ENCODE measurements at regions not wholly inside any gene's neighbourhood (a gene's known extent, or its start where the extent isn't known, plus 50 kb on each side); places are given as distances from the start of the nearest gene placed in this dataset.

DNA sequence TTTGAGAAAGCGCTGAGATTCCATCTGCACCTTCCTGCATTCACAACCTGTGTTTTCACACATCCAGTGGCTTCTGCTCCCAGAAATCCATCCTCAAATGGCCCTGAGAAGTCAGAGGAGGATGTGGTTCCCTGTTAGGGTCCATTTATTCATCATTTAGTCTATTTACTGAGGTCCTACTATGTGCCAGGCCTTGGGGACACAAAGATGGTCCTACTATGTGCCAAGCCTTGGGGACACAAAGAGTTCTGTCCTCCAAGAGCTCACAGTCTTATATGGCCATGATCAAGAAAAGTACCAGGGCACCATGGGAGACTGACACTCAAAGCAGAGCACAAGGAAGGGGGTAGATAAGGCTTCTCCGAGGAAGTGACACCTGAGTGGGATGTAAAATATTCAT is 147.1 kb upstream of the ATP1B1 start:
- peaks cover 5% of the 10 kb centered on the region for H3K9me3 Mint-ChIP-seq
- no peaks in the 10 kb centered on the region for H3K27me3 Mint-ChIP-seq (ENCODE audit: low read depth)
- peaks cover 15% of the 10 kb centered on the region for H3K4me1 Mint-ChIP-seq
- DNase-seq (ENCODE audit: low spot score) = no peak
- TF ChIP-seq ZNF263 (CRISPR knock-in tag; IDR thresholded peaks at IDR 0.05; ENCODE audit: low read depth) (no peak), USF2 (CRISPR knock-in tag; IDR thresholded peaks at IDR 0.05) (no peak), ZNF416 (CRISPR knock-in tag; IDR thresholded peaks at IDR 0.05) (no peak), SMAD4 (CRISPR knock-in tag; IDR thresholded peaks at IDR 0.05) (no peak), TP53 (CRISPR knock-in tag; IDR thresholded peaks at IDR 0.05) (no peak), GABPB1 (CRISPR knock-in tag; IDR thresholded peaks at IDR 0.05) (no peak), TEAD4 (CRISPR knock-in tag; IDR thresholded peaks at IDR 0.05) (no peak), FOXP1 (CRISPR knock-in tag; IDR thresholded peaks at IDR 0.05; ENCODE audit: borderline replicate concordance) (no peak)
- TF ChIP-seq, protein P1, sequence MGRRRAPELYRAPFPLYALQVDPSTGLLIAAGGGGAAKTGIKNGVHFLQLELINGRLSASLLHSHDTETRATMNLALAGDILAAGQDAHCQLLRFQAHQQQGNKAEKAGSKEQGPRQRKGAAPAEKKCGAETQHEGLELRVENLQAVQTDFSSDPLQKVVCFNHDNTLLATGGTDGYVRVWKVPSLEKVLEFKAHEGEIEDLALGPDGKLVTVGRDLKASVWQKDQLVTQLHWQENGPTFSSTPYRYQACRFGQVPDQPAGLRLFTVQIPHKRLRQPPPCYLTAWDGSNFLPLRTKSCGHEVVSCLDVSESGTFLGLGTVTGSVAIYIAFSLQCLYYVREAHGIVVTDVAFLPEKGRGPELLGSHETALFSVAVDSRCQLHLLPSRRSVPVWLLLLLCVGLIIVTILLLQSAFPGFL (CRISPR knock-in tag; IDR thresholded peaks at IDR 0.05; ENCODE audit: borderline replicate concordance) = no peak
- TF ChIP-seq, protein P2, sequence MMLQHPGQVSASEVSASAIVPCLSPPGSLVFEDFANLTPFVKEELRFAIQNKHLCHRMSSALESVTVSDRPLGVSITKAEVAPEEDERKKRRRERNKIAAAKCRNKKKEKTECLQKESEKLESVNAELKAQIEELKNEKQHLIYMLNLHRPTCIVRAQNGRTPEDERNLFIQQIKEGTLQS (CRISPR knock-in tag; conservative IDR thresholded peaks at IDR 0.05) = no peak
- TF ChIP-seq, protein P3, sequence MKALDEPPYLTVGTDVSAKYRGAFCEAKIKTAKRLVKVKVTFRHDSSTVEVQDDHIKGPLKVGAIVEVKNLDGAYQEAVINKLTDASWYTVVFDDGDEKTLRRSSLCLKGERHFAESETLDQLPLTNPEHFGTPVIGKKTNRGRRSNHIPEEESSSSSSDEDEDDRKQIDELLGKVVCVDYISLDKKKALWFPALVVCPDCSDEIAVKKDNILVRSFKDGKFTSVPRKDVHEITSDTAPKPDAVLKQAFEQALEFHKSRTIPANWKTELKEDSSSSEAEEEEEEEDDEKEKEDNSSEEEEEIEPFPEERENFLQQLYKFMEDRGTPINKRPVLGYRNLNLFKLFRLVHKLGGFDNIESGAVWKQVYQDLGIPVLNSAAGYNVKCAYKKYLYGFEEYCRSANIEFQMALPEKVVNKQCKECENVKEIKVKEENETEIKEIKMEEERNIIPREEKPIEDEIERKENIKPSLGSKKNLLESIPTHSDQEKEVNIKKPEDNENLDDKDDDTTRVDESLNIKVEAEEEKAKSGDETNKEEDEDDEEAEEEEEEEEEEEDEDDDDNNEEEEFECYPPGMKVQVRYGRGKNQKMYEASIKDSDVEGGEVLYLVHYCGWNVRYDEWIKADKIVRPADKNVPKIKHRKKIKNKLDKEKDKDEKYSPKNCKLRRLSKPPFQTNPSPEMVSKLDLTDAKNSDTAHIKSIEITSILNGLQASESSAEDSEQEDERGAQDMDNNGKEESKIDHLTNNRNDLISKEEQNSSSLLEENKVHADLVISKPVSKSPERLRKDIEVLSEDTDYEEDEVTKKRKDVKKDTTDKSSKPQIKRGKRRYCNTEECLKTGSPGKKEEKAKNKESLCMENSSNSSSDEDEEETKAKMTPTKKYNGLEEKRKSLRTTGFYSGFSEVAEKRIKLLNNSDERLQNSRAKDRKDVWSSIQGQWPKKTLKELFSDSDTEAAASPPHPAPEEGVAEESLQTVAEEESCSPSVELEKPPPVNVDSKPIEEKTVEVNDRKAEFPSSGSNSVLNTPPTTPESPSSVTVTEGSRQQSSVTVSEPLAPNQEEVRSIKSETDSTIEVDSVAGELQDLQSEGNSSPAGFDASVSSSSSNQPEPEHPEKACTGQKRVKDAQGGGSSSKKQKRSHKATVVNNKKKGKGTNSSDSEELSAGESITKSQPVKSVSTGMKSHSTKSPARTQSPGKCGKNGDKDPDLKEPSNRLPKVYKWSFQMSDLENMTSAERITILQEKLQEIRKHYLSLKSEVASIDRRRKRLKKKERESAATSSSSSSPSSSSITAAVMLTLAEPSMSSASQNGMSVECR (CRISPR knock-in tag; IDR thresholded peaks at IDR 0.05; ENCODE audit: borderline replicate concordance) = no peak
- TF ChIP-seq, protein P4, sequence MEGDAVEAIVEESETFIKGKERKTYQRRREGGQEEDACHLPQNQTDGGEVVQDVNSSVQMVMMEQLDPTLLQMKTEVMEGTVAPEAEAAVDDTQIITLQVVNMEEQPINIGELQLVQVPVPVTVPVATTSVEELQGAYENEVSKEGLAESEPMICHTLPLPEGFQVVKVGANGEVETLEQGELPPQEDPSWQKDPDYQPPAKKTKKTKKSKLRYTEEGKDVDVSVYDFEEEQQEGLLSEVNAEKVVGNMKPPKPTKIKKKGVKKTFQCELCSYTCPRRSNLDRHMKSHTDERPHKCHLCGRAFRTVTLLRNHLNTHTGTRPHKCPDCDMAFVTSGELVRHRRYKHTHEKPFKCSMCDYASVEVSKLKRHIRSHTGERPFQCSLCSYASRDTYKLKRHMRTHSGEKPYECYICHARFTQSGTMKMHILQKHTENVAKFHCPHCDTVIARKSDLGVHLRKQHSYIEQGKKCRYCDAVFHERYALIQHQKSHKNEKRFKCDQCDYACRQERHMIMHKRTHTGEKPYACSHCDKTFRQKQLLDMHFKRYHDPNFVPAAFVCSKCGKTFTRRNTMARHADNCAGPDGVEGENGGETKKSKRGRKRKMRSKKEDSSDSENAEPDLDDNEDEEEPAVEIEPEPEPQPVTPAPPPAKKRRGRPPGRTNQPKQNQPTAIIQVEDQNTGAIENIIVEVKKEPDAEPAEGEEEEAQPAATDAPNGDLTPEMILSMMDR (IDR thresholded peaks at IDR 0.05) = no peak
- TF ChIP-seq, protein P5, sequence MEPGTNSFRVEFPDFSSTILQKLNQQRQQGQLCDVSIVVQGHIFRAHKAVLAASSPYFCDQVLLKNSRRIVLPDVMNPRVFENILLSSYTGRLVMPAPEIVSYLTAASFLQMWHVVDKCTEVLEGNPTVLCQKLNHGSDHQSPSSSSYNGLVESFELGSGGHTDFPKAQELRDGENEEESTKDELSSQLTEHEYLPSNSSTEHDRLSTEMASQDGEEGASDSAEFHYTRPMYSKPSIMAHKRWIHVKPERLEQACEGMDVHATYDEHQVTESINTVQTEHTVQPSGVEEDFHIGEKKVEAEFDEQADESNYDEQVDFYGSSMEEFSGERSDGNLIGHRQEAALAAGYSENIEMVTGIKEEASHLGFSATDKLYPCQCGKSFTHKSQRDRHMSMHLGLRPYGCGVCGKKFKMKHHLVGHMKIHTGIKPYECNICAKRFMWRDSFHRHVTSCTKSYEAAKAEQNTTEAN (CRISPR knock-in tag; IDR thresholded peaks at IDR 0.05) = no peak
- no peak overlapping the region for H3K27ac Mint-ChIP-seq
- H3K4me3 Mint-ChIP-seq = no peak overlapping the region
- POLR2A ChIA-PET = no interaction called here
- no peaks in the 10 kb centered on the region for H3K36me3 Mint-ChIP-seq
- no peak for ATAC-seq
- CTCF ChIA-PET = no interaction called here

DNA sequence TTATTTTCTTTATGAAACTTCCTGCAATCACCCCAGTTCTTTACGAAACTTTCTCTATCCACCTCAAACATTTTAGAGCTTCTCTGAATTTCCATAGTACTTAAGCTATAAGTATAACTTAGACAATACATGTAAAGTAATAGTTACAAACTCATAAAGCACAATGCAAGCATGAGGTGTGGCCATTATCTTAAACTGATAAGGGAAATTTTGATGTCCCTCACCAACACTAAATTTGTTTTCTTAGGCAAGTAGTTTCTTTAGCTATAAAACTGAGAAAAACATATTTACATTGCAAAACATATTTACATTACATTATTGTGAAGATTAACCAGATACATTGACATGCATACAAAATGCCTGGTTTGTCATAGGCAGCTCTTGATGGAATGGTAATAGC is 146.4 kb upstream of the ATP1B1 start:
- Mint-ChIP-seq H3K9me3 (peaks cover 5% of the 10 kb centered on the region), H3K27me3 (ENCODE audit: low read depth) (no peaks in the 10 kb centered on the region), H3K36me3 (no peaks in the 10 kb centered on the region), H3K4me1 (peaks cover 15% of the 10 kb centered on the region), H3K4me3 (no peak overlapping the region), H3K27ac (no peak overlapping the region)
- TF ChIP-seq ZNF232 (CRISPR knock-in tag; IDR thresholded peaks at IDR 0.05) = no peak
- TF ChIP-seq ELF4 (CRISPR knock-in tag; IDR thresholded peaks at IDR 0.05; ENCODE audit: low read depth) = no peak
- no peak for TF ChIP-seq GRHL2 (CRISPR knock-in tag; IDR thresholded peaks at IDR 0.05; ENCODE audit: insufficient replicate concordance, severe bottlenecking)
- TF ChIP-seq ZNF317 (CRISPR knock-in tag; IDR thresholded peaks at IDR 0.05; ENCODE audit: borderline replicate concordance, low read depth) = no peak
- TF ChIP-seq, protein P6, sequence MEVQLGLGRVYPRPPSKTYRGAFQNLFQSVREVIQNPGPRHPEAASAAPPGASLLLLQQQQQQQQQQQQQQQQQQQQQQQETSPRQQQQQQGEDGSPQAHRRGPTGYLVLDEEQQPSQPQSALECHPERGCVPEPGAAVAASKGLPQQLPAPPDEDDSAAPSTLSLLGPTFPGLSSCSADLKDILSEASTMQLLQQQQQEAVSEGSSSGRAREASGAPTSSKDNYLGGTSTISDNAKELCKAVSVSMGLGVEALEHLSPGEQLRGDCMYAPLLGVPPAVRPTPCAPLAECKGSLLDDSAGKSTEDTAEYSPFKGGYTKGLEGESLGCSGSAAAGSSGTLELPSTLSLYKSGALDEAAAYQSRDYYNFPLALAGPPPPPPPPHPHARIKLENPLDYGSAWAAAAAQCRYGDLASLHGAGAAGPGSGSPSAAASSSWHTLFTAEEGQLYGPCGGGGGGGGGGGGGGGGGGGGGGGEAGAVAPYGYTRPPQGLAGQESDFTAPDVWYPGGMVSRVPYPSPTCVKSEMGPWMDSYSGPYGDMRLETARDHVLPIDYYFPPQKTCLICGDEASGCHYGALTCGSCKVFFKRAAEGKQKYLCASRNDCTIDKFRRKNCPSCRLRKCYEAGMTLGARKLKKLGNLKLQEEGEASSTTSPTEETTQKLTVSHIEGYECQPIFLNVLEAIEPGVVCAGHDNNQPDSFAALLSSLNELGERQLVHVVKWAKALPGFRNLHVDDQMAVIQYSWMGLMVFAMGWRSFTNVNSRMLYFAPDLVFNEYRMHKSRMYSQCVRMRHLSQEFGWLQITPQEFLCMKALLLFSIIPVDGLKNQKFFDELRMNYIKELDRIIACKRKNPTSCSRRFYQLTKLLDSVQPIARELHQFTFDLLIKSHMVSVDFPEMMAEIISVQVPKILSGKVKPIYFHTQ (CRISPR knock-in tag; IDR thresholded peaks at IDR 0.05) = no peak
- no peak for TF ChIP-seq SOX15 (CRISPR knock-in tag; IDR thresholded peaks at IDR 0.05)
- no peak for TF ChIP-seq ZNF671 (CRISPR knock-in tag; IDR thresholded peaks at IDR 0.05)
- DNase-seq (ENCODE audit: low spot score) = no peak
- ChIA-PET CTCF (no interaction called here), POLR2A (no interaction called here)
- no peak for ATAC-seq
